Upper lobe of left lung (tissue), 6 donors: ENCODE measurements at regions not wholly inside any gene's neighbourhood (a gene's known extent, or its start where the extent isn't known, plus 50 kb on each side); places are given as distances from the start of the nearest gene placed in this dataset.
"Not testable (repeated sequence)": the region's sequence is repeated elsewhere in the genome, so short reads cannot be mapped to it uniquely, and the experiment has no call there.

Source experiments
- ATAC-seq, 2 donors: fragments of 200-7000 bp; cut with Tn5 transposase; one replicate each; pipeline ENCODE4 v1.9.1; 2022; ENCODE audit warnings: mild to moderate bottlenecking in 2 of 2, moderate library complexity in 2 of 2; ENCODE audit not compliant: low FRiP score in 2 of 2
- DNase-seq, 2 donors: peaks; one replicate each; pipeline ENCODE4 v3.0.0-alpha.2; 2019 to 2020
- H3K27ac ChIP-seq, 4 donors: fragments of 200-600 bp; sonication (generic); one replicate each; pipeline ENCODE4 v1.5.1; 2016 to 2019
- H3K27me3 ChIP-seq, 4 donors: fragments of 200-600 bp; sonication (generic); one replicate each; pipeline ENCODE4 v1.5.1; 2017 to 2019
- H3K36me3 ChIP-seq, 4 donors: fragments of 200-600 bp; sonication (generic); one replicate each; pipeline ENCODE4 v1.5.1; 2016 to 2019
- H3K4me1 ChIP-seq, 4 donors: fragments of 200-600 bp; sonication (generic); one replicate each; pipeline ENCODE4 v1.5.1; 2018 to 2019
- H3K4me3 ChIP-seq, 4 donors: fragments of 200-600 bp; sonication (generic); one replicate each; pipeline ENCODE4 v1.5.1; 2017 to 2019; ENCODE audit warnings: mild to moderate bottlenecking in 2 of 4, moderate library complexity in 1 of 4
- H3K9me3 ChIP-seq, 4 donors: fragments of 200-600 bp; sonication (generic); one replicate each; pipeline ENCODE4 v1.5.1; 2018 to 2019
- EP300 ChIP-seq, 4 donors: sonication (generic); formaldehyde crosslinking; IDR thresholded peaks; one replicate each; pipeline ENCODE4 v1.5.1; 2017; ENCODE audit warnings: antibody characterized with exemption in 4 of 4, control low read depth in 2 of 4
- POLR2A ChIP-seq, 4 donors: fragments of 450-650 bp; IDR thresholded peaks; one replicate each; pipeline ENCODE4 v1.5.1; 2016 to 2017; ENCODE audit warnings: antibody characterized with exemption in 4 of 4, mild to moderate bottlenecking in 2 of 4
- POLR2AphosphoS5 ChIP-seq, 2 donors: sonication (generic); formaldehyde crosslinking; IDR thresholded peaks; one replicate each; pipeline ENCODE4 v1.5.1; 2017; ENCODE audit warnings: antibody characterized with exemption in 2 of 2
- WGBS, 2 donors: methylation state at CpG; one replicate each; pipeline ENCODE4 v1.1.5; 2017 to 2018; 5-methylcytosine and 5-hydroxymethylcytosine counted together
- TF ChIP-seq, protein P1 (sequence below), 6 experiments: fragments of 450-650 bp in 4 of 6; fragments of 200-600 bp in 2 of 6; sonication (generic) in 2 of 6; IDR thresholded peaks; one replicate each; pipeline ENCODE4 v1.5.1; 2016 to 2019; ENCODE audit warnings: antibody characterized with exemption in 6 of 6
- donor health status: DM: no; HTN: no; CAD: no; lungs with moderate emphysema.
- donor health status: DM: no; HTN: yes; CAD: no; lungs with severe emphysema.

DNA sequence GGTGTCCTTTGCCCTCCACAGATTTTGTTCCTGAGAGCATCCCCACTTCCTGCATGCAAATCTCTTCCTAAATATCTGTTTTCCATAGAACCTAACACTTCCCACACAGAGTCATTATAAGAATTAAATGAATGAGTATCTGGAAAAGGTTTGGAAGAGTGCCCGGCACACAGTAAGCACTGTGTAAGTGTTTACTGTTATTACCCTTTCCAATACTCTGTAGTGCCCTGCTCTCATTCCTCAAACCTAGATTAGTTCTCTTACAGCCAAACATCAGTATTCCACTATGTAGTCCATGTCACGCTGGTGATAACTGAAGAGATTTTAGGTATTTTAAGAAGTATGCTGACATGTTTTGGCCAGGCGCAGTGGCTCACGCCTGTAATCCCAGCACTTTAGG is 57.3 kb upstream of the PHF21A start:
- H3K9me3 ChIP-seq = no peaks in the 10 kb centered on the region
- ATAC-seq = no peak
- H3K27ac ChIP-seq = no peak overlapping the region
- H3K36me3 ChIP-seq = no peaks in the 10 kb centered on the region
- DNase-seq = no peak
- 65 to 75% methylated on average over 4 of the region's 4 CpGs for WGBS, 2 donors
- TF ChIP-seq, protein P1, sequence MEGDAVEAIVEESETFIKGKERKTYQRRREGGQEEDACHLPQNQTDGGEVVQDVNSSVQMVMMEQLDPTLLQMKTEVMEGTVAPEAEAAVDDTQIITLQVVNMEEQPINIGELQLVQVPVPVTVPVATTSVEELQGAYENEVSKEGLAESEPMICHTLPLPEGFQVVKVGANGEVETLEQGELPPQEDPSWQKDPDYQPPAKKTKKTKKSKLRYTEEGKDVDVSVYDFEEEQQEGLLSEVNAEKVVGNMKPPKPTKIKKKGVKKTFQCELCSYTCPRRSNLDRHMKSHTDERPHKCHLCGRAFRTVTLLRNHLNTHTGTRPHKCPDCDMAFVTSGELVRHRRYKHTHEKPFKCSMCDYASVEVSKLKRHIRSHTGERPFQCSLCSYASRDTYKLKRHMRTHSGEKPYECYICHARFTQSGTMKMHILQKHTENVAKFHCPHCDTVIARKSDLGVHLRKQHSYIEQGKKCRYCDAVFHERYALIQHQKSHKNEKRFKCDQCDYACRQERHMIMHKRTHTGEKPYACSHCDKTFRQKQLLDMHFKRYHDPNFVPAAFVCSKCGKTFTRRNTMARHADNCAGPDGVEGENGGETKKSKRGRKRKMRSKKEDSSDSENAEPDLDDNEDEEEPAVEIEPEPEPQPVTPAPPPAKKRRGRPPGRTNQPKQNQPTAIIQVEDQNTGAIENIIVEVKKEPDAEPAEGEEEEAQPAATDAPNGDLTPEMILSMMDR (IDR thresholded peaks at IDR 0.05) = no peak
- no peak for TF ChIP-seq POLR2A (IDR thresholded peaks at IDR 0.05)
- TF ChIP-seq POLR2AphosphoS5 (IDR thresholded peaks at IDR 0.05) = no peak
- no peak for TF ChIP-seq EP300 (IDR thresholded peaks at IDR 0.05)
- H3K4me3 ChIP-seq = no peak overlapping the region
- no peaks in the 10 kb centered on the region for H3K27me3 ChIP-seq
- H3K4me1 ChIP-seq = no peaks in the 10 kb centered on the region

DNA sequence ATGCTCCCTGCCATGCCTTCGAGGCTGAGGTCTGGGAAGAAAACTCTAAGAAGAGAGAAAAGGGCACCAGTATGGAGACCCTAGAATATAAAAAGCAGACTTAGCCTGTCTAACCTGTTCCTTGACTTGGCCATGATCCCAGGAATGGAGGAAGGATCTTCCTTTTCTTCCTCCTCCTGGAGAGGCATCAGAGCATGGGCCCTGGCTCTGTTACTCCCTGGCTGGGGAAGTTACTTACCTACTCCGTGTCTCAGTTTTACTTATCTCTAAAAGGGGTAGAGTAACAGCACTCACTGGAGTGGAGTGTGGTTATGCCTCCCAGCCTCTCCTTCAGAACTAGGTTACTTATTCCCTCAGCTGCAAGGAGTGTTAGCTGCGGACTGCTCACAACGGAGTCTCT is 55.2 kb upstream of the PHF21A start:
- ATAC-seq (no peak), DNase-seq (no peak)
- Histone ChIP-seq H3K36me3 (no peaks in the 10 kb centered on the region), H3K27me3 (no peaks in the 10 kb centered on the region), H3K27ac (no peak overlapping the region), H3K9me3 (no peaks in the 10 kb centered on the region), H3K4me3 (no peak overlapping the region), H3K4me1 (no peaks in the 10 kb centered on the region)
- no peak for TF ChIP-seq POLR2A (IDR thresholded peaks at IDR 0.05)
- no peak for TF ChIP-seq EP300 (IDR thresholded peaks at IDR 0.05)
- TF ChIP-seq POLR2AphosphoS5 (IDR thresholded peaks at IDR 0.05) = no peak
- TF ChIP-seq, protein P1 (IDR thresholded peaks at IDR 0.05) = no peak
- WGBS, 2 donors = 72 to 84% methylated on average over 4 of the region's 4 CpGs

DNA sequence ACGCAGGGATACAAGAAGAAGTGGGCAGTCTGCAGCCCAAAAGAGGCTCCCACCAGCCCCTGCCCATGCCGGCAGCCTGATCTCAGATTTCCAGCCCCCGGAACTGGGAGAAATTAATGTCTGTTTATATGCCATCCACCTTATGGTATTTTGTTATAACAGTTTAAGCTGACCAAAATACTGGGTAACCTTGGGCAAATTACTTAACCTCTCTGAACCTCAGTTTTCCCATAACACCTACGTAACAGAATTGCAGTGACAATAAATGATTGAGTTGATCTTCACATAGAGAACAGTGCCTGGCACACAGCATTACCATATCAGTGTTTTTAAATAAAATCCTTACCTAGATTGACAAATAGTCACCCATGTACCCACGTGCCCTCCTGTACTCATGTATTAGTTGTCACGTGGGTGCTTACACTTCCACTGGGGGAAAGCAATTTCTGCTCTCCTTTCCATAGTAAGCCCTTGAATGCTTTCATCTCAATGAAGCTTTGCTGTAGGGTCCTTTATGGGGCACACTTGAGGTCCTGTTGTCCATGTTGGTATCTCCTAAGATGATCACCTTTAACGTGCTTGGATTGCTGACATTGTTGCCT is 54.2 kb upstream of the PHF21A start:
- TF ChIP-seq POLR2A (IDR thresholded peaks at IDR 0.05) (no peak), EP300 (IDR thresholded peaks at IDR 0.05) (no peak), POLR2AphosphoS5 (IDR thresholded peaks at IDR 0.05) (no peak)
- TF ChIP-seq, protein P1 (IDR thresholded peaks at IDR 0.05) = no peak
- no peak overlapping the region for H3K27ac ChIP-seq
- H3K4me3 ChIP-seq = no peak overlapping the region
- DNase-seq (no peak), ATAC-seq (no peak)
- H3K4me1 ChIP-seq = no peaks in the 10 kb centered on the region
- H3K27me3 ChIP-seq = no peaks in the 10 kb centered on the region
- no peaks in the 10 kb centered on the region for H3K9me3 ChIP-seq
- 80 to 81% methylated on average over 7 of the region's 7 CpGs for WGBS, 2 donors
- H3K36me3 ChIP-seq = no peaks in the 10 kb centered on the region

DNA sequence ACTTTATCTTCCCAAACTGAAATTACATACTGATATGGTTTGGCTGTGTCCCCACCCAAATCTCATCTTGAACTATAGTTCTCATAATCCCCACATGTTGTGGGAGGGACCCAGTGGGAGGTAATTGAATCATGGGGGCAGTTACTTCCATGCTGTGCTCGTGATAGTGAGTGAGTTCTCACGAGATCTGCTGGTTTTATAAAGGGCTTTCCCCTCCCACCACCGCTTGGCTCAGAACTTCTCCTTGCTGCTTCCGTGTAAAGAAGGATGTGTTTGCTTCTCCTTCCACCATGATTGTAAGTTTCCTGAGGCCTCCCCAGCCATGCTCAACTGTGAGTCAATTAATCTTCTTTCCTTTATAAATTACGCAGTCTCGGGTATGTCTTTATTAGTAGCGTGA is 50.4 kb upstream of the PHF21A start:
- ATAC-seq, H3K27me3 ChIP-seq, H3K27ac ChIP-seq, H3K36me3 ChIP-seq, H3K9me3 ChIP-seq, H3K4me1 ChIP-seq, H3K4me3 ChIP-seq, DNase-seq: not testable (repeated sequence)
- WGBS, 2 donors = 71 to 72% methylated on average over 7 of the region's 7 CpGs
